Activated T-cell treated with anti-CD3 and anti-CD28 coated beads for 4 hours (primary cell): ENCODE measurements at regions not wholly inside any gene's neighbourhood (a gene's known extent, or its start where the extent isn't known, plus 50 kb on each side); places are given as distances from the start of the nearest gene placed in this dataset.

Experiments used
- DNase-seq: peaks from one replicate; pipeline ENCODE4 v3.0.0-alpha.2; 2020

GRCh38 chr3:70899816-70900215 is 587.4 kb upstream of the MDFIC2 start:
- no peak for DNase-seq

- DNase-seq, result no peak
Observed at GRCh38 chr3:70890020-70890394, 577.6 kb upstream of the MDFIC2 start.

- no peak for DNase-seq
Observed at GRCh38 chr3:70889162-70890019, 577.0 kb upstream of the MDFIC2 start.

- DNase-seq, result no peak
Observed at GRCh38 chr3:70885636-70886035, 573.2 kb upstream of the MDFIC2 start.

- no peak for DNase-seq
Observed at GRCh38 chr3:70882104-70882503, 569.7 kb upstream of the MDFIC2 start.

GRCh38 chr3:70880421-70880820 is 568.0 kb upstream of the MDFIC2 start:
- DNase-seq, result no peak

GRCh38 chr3:70876154-70876553 is 563.7 kb upstream of the MDFIC2 start:
- DNase-seq, result no peak

GRCh38 chr3:70874196-70874595 is 561.8 kb upstream of the MDFIC2 start:
- no peak for DNase-seq

GRCh38 chr3:70873686-70874085 is 561.2 kb upstream of the MDFIC2 start:
- no peak for DNase-seq

GRCh38 chr3:70871909-70872656 is 559.6 kb upstream of the MDFIC2 start:
- no peak for DNase-seq

- DNase-seq, result no peak
Observed at GRCh38 chr3:70870576-70870975, 558.1 kb upstream of the MDFIC2 start.

- no peak for DNase-seq
Observed at GRCh38 chr3:70868561-70868960, 556.1 kb upstream of the MDFIC2 start.

- DNase-seq, result no peak
Observed at GRCh38 chr3:70863049-70863448, 550.6 kb upstream of the MDFIC2 start.

GRCh38 chr3:70861855-70862254 is 549.4 kb upstream of the MDFIC2 start:
- DNase-seq, result no peak

- DNase-seq, result no peak
Observed at GRCh38 chr3:70861234-70861633, 548.8 kb upstream of the MDFIC2 start.

- DNase-seq, result no peak
Observed at GRCh38 chr3:70857916-70858315, 545.5 kb upstream of the MDFIC2 start.

- no peak for DNase-seq
Observed at GRCh38 chr3:70856414-70857162, 544.1 kb upstream of the MDFIC2 start.

- no peak for DNase-seq
Observed at GRCh38 chr3:70855149-70855548, 542.7 kb upstream of the MDFIC2 start.

- DNase-seq, result no peak
Observed at GRCh38 chr3:70854108-70854507, 541.7 kb upstream of the MDFIC2 start.

GRCh38 chr3:70853161-70853944 is 540.9 kb upstream of the MDFIC2 start:
- no peak for DNase-seq

- DNase-seq, result no peak
Observed at GRCh38 chr3:70849911-70850699, 537.7 kb upstream of the MDFIC2 start.
